SU-DHL-6 (cell line): ENCODE measurements at regions not wholly inside any gene's neighbourhood (a gene's known extent, or its start where the extent isn't known, plus 50 kb on each side); places are given as distances from the start of the nearest gene placed in this dataset.

Source experiments
- H2AFZ ChIP-seq: fragments of 200-600 bp; sonication (generic); 2 replicates; pipeline ENCODE4 v1.6.1; 2014; ENCODE audit warnings: low read depth, mild to moderate bottlenecking, moderate library complexity, mixed read lengths, antibody characterized with exemption, low read length; ENCODE audit not compliant: severe bottlenecking
- H3F3A ChIP-seq: fragments of 200-600 bp; shearing (Covaris generic); 2 replicates; pipeline ENCODE4 v1.6.0; 2016; ENCODE audit warnings: antibody characterized with exemption, mild to moderate bottlenecking; ENCODE audit not compliant: insufficient read depth
- H3K27ac ChIP-seq: fragments of 200-600 bp; sonication (generic); 2 replicates; pipeline ENCODE4 v1.5.1; 2016; ENCODE audit warnings: low read depth, mild to moderate bottlenecking, low read length, moderate library complexity, mixed read lengths
- H3K27me3 ChIP-seq: fragments of 200-600 bp; sonication (generic), shearing (Covaris generic); 2 replicates; pipeline ENCODE4 v1.6.0; 2014; ENCODE audit warnings: mild to moderate bottlenecking, low read length
- H3K36me3 ChIP-seq: fragments of 200-600 bp; sonication (generic); 2 replicates; pipeline ENCODE4 v1.6.1; 2014; ENCODE audit warnings: mild to moderate bottlenecking, low read length, mixed read lengths
- H3K4me2 ChIP-seq: fragments of 300-600, 200-600 bp; shearing (Covaris generic), sonication (generic); 2 replicates; pipeline ENCODE4 v1.6.0; 2014; ENCODE audit warnings: low read length, low read depth, mild to moderate bottlenecking; ENCODE audit not compliant: poor library complexity, severe bottlenecking
- H3K4me3 ChIP-seq: fragments of 200-600 bp; sonication (generic); 2 replicates; pipeline ENCODE4 v1.5.1; 2014; ENCODE audit warnings: antibody characterized with exemption, low read length, mild to moderate bottlenecking, mixed read lengths; ENCODE audit not compliant: insufficient read depth, poor library complexity, severe bottlenecking
- H3K79me2 ChIP-seq: fragments of 200-600 bp; sonication (generic); 2 replicates; pipeline ENCODE4 v1.6.1; 2014; ENCODE audit warnings: mild to moderate bottlenecking, low read length, moderate library complexity; ENCODE audit not compliant: insufficient read depth
- H3K9ac ChIP-seq: fragments of 200-600 bp; sonication (generic); 2 replicates; pipeline ENCODE4 v1.7.0; 2014; ENCODE audit warnings: mild to moderate bottlenecking, low read length
- H3K9me2 ChIP-seq: fragments of 200-600 bp; sonication (generic); replicated peaks from 2 replicates; pipeline ENCODE4 v1.6.1; 2014; ENCODE audit warnings: low read length; ENCODE audit not compliant: insufficient read depth
- H3K9me3 ChIP-seq: fragments of 200-600 bp; sonication (generic); 2 replicates; pipeline ENCODE4 v1.6.1; 2014; ENCODE audit warnings: low read length, mixed read lengths; ENCODE audit not compliant: insufficient read depth
- H4K20me1 ChIP-seq: fragments of 200-600 bp; sonication (generic); 2 replicates; pipeline ENCODE4 v1.6.1; 2014; ENCODE audit warnings: low read depth, mild to moderate bottlenecking, antibody characterized with exemption, low read length, moderate library complexity, mixed read lengths
- EZH2phosphoT487 ChIP-seq: fragments of 200-600 bp; sonication (generic), shearing (Covaris generic); conservative IDR thresholded peaks from 2 replicates; pipeline ENCODE4 v1.6.1; 2018; ENCODE audit warnings: mild to moderate bottlenecking, antibody characterized with exemption, low read length, moderate library complexity, mixed read lengths
- TF ChIP-seq, protein P1 (sequence below): fragments of 200-600 bp; sonication (generic); IDR thresholded peaks from one replicate; pipeline ENCODE4 v1.5.1; 2017; ENCODE audit warnings: antibody characterized with exemption, mild to moderate bottlenecking, low read length, moderate library complexity; ENCODE audit not compliant: insufficient read depth, poor library complexity, severe bottlenecking

DNA sequence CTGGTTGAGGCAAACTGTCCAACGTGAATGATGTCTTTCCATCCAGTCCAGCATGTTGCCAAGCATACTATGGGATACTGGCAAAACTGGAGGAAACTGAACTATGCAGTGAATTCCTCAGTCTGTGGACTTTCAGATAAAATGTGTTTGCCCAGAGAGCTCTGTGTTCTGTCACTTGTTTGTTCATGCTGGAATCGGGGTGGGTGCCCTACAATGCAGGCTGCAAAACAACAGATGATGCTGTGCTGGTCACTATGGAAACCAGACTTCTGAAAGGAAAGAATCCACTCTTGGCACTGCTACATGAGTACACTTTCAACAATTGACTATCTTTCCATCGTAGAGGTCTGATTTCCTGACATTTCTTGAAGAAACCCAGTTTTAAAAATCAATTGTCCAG lies 272.5 kb upstream of the ARHGEF26 start:
- no peak overlapping the region for H3K9ac ChIP-seq
- no peaks in the 10 kb centered on the region for H3K9me2 ChIP-seq
- no peak overlapping the region for H3K4me3 ChIP-seq
- TF ChIP-seq, protein P1, sequence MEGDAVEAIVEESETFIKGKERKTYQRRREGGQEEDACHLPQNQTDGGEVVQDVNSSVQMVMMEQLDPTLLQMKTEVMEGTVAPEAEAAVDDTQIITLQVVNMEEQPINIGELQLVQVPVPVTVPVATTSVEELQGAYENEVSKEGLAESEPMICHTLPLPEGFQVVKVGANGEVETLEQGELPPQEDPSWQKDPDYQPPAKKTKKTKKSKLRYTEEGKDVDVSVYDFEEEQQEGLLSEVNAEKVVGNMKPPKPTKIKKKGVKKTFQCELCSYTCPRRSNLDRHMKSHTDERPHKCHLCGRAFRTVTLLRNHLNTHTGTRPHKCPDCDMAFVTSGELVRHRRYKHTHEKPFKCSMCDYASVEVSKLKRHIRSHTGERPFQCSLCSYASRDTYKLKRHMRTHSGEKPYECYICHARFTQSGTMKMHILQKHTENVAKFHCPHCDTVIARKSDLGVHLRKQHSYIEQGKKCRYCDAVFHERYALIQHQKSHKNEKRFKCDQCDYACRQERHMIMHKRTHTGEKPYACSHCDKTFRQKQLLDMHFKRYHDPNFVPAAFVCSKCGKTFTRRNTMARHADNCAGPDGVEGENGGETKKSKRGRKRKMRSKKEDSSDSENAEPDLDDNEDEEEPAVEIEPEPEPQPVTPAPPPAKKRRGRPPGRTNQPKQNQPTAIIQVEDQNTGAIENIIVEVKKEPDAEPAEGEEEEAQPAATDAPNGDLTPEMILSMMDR: no peak
- TF ChIP-seq EZH2phosphoT487: no peak
- no peak overlapping the region for H2AFZ ChIP-seq
- no peaks in the 10 kb centered on the region for H3K9me3 ChIP-seq
- H3K4me2 ChIP-seq: no peak overlapping the region
- no peaks in the 10 kb centered on the region for H3K36me3 ChIP-seq
- no peaks in the 10 kb centered on the region for H3K27me3 ChIP-seq
- H3K27ac ChIP-seq: no peak overlapping the region
- H3K79me2 ChIP-seq: no peaks in the 10 kb centered on the region
- H4K20me1 ChIP-seq: no peaks in the 10 kb centered on the region
- H3F3A ChIP-seq: no peaks in the 10 kb centered on the region

DNA sequence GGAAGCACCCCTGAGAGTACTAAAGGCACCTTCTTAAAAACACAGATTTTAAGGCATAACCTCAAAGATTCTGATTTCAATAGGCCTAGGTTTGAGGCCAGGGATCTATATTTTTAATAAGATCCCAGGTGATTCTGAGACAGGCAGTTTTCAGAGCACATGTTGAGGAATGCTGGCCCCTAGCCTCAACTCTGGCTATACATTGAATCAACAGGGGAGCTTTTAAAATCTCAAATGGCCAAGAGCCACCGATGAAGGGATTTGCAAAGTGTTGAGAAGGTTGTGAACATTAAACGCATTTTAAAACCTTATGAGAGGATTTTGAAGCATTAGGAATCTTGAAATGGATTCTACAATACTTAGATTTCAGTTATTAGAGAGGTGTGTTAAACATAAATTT lies 268.8 kb upstream of the ARHGEF26 start:
- Histone ChIP-seq H4K20me1 (no peaks in the 10 kb centered on the region), H3K79me2 (no peaks in the 10 kb centered on the region), H3K4me3 (no peak overlapping the region), H3K27me3 (no peaks in the 10 kb centered on the region), H3K9me3 (no peaks in the 10 kb centered on the region), H3K9ac (no peak overlapping the region), H3F3A (no peaks in the 10 kb centered on the region), H3K27ac (no peak overlapping the region), H2AFZ (no peak overlapping the region), H3K4me2 (no peak overlapping the region), H3K9me2 (no peaks in the 10 kb centered on the region), H3K36me3 (no peaks in the 10 kb centered on the region)
- TF ChIP-seq, protein P1: no peak
- no peak for TF ChIP-seq EZH2phosphoT487

DNA sequence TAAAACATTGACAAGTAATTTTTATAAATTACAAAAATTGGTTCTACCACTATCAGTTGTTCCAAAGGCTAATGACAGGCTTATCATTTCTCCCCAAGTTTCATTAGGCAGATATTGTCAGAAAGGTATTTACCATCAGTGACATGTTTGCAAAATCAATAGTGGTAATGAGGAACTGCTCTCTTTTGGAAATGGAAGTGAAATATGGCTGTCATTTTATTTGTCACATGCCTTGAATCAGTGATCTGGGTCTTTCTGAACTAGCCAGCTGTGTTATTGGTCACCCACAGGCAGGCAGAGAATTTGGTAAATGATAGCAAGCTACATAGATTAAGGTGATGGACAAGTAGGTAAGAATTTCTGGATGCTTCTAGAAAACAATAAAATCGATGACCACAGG lies 268.0 kb upstream of the ARHGEF26 start:
- no peak overlapping the region for H2AFZ ChIP-seq
- no peaks in the 10 kb centered on the region for H4K20me1 ChIP-seq
- TF ChIP-seq, protein P1: no peak
- TF ChIP-seq EZH2phosphoT487: no peak

More for the DNA sequence above, 268.0 kb upstream of the ARHGEF26 start:
- H3K36me3 ChIP-seq: no peaks in the 10 kb centered on the region
- no peak overlapping the region for H3K4me3 ChIP-seq
- no peaks in the 10 kb centered on the region for H3F3A ChIP-seq
- H3K4me2 ChIP-seq: no peak overlapping the region
- H3K79me2 ChIP-seq: no peaks in the 10 kb centered on the region
- no peak overlapping the region for H3K9ac ChIP-seq
- no peaks in the 10 kb centered on the region for H3K9me3 ChIP-seq
- H3K9me2 ChIP-seq: no peaks in the 10 kb centered on the region
- H3K27ac ChIP-seq: no peak overlapping the region
- no peaks in the 10 kb centered on the region for H3K27me3 ChIP-seq
